ENCODE measurements at regions not wholly inside any gene's neighbourhood (a gene's known extent, or its start where the extent isn't known, plus 50 kb on each side); places are given as distances from the start of the nearest gene placed in this dataset.

DNA sequence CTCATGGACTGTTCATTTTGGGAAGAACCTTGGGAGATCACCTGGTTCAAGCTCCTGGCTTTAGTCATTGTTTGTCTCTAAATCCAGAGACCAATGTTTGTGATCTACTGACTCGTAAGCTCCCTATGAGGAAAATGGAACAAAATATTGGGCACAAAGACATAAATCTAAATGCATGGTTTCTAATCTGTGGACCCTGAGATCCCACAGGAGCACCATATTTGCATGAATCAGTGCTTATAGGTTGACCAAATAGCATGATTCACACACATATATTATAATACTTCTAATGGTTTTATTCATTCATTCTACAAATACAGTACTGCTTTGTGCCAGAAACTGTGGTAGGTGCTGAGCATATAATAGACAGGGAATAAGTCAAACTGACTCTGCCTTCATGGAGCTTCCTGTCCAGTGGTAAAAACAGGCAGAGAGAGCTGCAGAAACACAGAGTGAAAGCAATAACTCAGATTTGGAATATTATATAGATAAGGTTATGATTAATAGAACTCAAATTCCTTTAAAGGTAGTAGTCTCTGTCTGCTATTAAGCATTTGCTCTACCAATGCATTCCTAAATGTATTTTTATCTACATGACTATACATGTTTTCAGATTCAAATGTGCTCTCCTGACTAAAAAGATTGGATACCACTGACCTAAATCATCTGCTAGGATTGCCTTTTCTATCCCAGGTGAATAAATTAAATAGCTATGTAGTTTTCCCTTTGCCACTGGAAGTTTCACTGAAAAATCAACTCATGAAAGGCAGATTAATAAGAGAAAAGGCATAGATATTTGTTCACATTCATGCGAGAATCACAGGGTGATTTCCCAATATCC is 198.6 kb upstream of the CAMK1G start:
- no peaks in the 10 kb centered on the region for H3K27me3 ChIP-seq (ENCODE audit: insufficient read depth, low read length, poor library complexity, severe bottlenecking)
- H3K9ac ChIP-seq (ENCODE audit: low read depth, low read length, poor library complexity, severe bottlenecking), result no peak overlapping the region
- TF ChIP-seq, protein P1, sequence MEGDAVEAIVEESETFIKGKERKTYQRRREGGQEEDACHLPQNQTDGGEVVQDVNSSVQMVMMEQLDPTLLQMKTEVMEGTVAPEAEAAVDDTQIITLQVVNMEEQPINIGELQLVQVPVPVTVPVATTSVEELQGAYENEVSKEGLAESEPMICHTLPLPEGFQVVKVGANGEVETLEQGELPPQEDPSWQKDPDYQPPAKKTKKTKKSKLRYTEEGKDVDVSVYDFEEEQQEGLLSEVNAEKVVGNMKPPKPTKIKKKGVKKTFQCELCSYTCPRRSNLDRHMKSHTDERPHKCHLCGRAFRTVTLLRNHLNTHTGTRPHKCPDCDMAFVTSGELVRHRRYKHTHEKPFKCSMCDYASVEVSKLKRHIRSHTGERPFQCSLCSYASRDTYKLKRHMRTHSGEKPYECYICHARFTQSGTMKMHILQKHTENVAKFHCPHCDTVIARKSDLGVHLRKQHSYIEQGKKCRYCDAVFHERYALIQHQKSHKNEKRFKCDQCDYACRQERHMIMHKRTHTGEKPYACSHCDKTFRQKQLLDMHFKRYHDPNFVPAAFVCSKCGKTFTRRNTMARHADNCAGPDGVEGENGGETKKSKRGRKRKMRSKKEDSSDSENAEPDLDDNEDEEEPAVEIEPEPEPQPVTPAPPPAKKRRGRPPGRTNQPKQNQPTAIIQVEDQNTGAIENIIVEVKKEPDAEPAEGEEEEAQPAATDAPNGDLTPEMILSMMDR (conservative IDR thresholded peaks at IDR 0.05; ENCODE audit: low read length), result no peak
- no peaks in the 10 kb centered on the region for H3K79me2 ChIP-seq (ENCODE audit: insufficient read depth, low read length)
- H3K4me2 ChIP-seq (ENCODE audit: low read depth, low read length, poor library complexity, severe bottlenecking), result no peak overlapping the region
- no peaks in the 10 kb centered on the region for H3K9me3 ChIP-seq (ENCODE audit: insufficient read depth, low read depth, low read length)
- H3F3A ChIP-seq (ENCODE audit: low read depth), result no peaks in the 10 kb centered on the region
- no peaks in the 10 kb centered on the region for H3K36me3 ChIP-seq (ENCODE audit: insufficient read depth, low read length)
- H3K4me3 ChIP-seq (ENCODE audit: low read length, poor library complexity, severe bottlenecking), result no peak overlapping the region
- H3K4me1 ChIP-seq (ENCODE audit: insufficient read depth, low read length, poor library complexity, severe bottlenecking), result no peaks in the 10 kb centered on the region
- no peak overlapping the region for H2AFZ ChIP-seq (ENCODE audit: low read length)
- no peaks in the 10 kb centered on the region for H3K9me2 ChIP-seq (replicated peaks; ENCODE audit: low read depth, low read length)
- no peaks in the 10 kb centered on the region for H4K20me1 ChIP-seq (ENCODE audit: insufficient read depth, low read length, poor library complexity, severe bottlenecking)

DNA sequence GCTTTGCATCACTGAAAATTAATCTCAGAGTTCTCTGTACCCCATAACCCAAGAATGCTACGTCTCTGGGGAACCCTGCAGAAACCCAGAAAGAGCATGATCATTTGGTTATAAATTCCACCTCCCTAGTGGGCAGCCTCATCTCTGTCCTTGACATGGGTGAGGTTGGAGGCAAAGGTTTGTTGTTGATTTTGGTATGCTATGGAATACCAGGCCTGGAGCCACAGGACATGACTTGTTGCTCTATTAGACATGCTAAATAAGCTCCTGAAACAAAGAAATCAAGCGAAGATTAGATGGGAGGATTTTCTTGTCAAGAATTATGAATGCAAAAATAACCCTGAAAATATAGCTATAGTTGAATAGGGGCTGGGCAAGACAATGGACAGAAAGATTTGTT is 197.4 kb upstream of the CAMK1G start:
- Histone ChIP-seq H3K4me1 (ENCODE audit: insufficient read depth, low read length, poor library complexity, severe bottlenecking) (no peaks in the 10 kb centered on the region), H3F3A (ENCODE audit: low read depth) (no peaks in the 10 kb centered on the region), H3K9me3 (ENCODE audit: insufficient read depth, low read depth, low read length) (no peaks in the 10 kb centered on the region), H3K9ac (ENCODE audit: low read depth, low read length, poor library complexity, severe bottlenecking) (no peak overlapping the region), H3K4me3 (ENCODE audit: low read length, poor library complexity, severe bottlenecking) (no peak overlapping the region), H3K4me2 (ENCODE audit: low read depth, low read length, poor library complexity, severe bottlenecking) (no peak overlapping the region), H3K27me3 (ENCODE audit: insufficient read depth, low read length, poor library complexity, severe bottlenecking) (no peaks in the 10 kb centered on the region), H2AFZ (ENCODE audit: low read length) (no peak overlapping the region), H3K9me2 (replicated peaks; ENCODE audit: low read depth, low read length) (no peaks in the 10 kb centered on the region), H3K79me2 (ENCODE audit: insufficient read depth, low read length) (no peaks in the 10 kb centered on the region), H4K20me1 (ENCODE audit: insufficient read depth, low read length, poor library complexity, severe bottlenecking) (no peaks in the 10 kb centered on the region), H3K36me3 (ENCODE audit: insufficient read depth, low read length) (no peaks in the 10 kb centered on the region)
- TF ChIP-seq, protein P1 (conservative IDR thresholded peaks at IDR 0.05; ENCODE audit: low read length), result no peak
- no peak for TF ChIP-seq EZH2phosphoT487 (IDR thresholded peaks at IDR 0.05; ENCODE audit: borderline replicate concordance)

DNA sequence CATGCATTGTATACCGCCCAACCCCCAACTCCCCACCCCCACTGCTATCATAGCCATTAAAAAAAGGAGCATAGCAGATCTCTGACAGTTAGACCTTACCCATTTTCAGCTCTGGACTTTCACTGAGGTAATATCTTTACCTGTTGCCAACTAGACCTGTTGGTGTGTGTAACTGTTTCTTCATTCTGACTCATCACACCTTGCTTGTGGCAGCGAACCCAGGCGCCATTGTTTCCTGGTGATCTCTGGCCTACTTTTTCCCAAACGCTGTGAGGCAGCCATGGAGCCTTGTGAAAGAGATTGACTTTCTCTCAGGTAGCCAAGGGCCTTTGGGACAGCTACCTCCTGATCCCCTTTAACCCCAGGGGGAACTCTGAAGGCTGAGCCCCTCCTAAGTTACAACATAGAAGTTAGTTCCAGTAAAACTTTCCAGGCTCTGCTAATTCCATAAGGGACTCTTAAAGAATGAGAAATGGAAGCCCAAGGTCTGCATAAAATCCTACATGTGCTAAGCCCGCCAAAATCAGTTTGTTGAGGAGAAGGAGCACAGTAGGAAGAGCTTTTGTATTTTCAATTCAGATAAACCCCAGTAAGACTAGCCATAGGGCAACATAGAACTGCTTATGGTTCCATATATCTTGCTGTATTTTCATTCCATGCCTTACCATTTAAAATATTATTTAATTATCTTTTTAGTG is 196.1 kb upstream of the CAMK1G start:
- Histone ChIP-seq H3K27me3 (ENCODE audit: insufficient read depth, low read length, poor library complexity, severe bottlenecking) (no peaks in the 10 kb centered on the region), H3K4me1 (ENCODE audit: insufficient read depth, low read length, poor library complexity, severe bottlenecking) (no peaks in the 10 kb centered on the region), H3K9me2 (replicated peaks; ENCODE audit: low read depth, low read length) (no peaks in the 10 kb centered on the region), H4K20me1 (ENCODE audit: insufficient read depth, low read length, poor library complexity, severe bottlenecking) (no peaks in the 10 kb centered on the region), H3K79me2 (ENCODE audit: insufficient read depth, low read length) (no peaks in the 10 kb centered on the region), H3K4me2 (ENCODE audit: low read depth, low read length, poor library complexity, severe bottlenecking) (no peak overlapping the region), H3K9ac (ENCODE audit: low read depth, low read length, poor library complexity, severe bottlenecking) (no peak overlapping the region), H3F3A (ENCODE audit: low read depth) (no peaks in the 10 kb centered on the region), H3K4me3 (ENCODE audit: low read length, poor library complexity, severe bottlenecking) (no peak overlapping the region), H3K36me3 (ENCODE audit: insufficient read depth, low read length) (no peaks in the 10 kb centered on the region), H2AFZ (ENCODE audit: low read length) (no peak overlapping the region), H3K9me3 (ENCODE audit: insufficient read depth, low read depth, low read length) (no peaks in the 10 kb centered on the region)
- no peak for TF ChIP-seq EZH2phosphoT487 (IDR thresholded peaks at IDR 0.05; ENCODE audit: borderline replicate concordance)
- TF ChIP-seq, protein P1 (conservative IDR thresholded peaks at IDR 0.05; ENCODE audit: low read length), result no peak

All from Loucy (cell line).